ENCODE measurements at regions not wholly inside any gene's neighbourhood (a gene's known extent, or its start where the extent isn't known, plus 50 kb on each side); places are given as distances from the start of the nearest gene placed in this dataset.

GRCh38 chr12:84641940-84642545 is 270.6 kb downstream of the SLC6A15 start:
- no peak for DNase-seq
- intact Hi-C loops (cut with DNase I) = no loop called here
- 41% methylated on average over 2 of the region's 2 CpGs for WGBS, 2 donors
- Histone ChIP-seq H3K27me3 (no peaks in the 10 kb centered on the region), H3K27ac (no peak overlapping the region), H3K36me3 (replicated peaks in 1 of 2; ENCODE audit: insufficient read depth in 1 of 2, low read depth in 2 of 2) (no peaks in the 10 kb centered on the region), H3K9me3 (no peaks in the 10 kb centered on the region), H3K4me1 (no peaks in the 10 kb centered on the region), H3K4me3 (no peak overlapping the region)
- no peak for ATAC-seq
- TF ChIP-seq POLR2A (IDR thresholded peaks at IDR 0.05) (no peak), CTCF (IDR thresholded peaks at IDR 0.05) (no peak)

- H3K9me3 ChIP-seq = no peaks in the 10 kb centered on the region
- ATAC-seq (no peak), DNase-seq (no peak)
- intact Hi-C loops (cut with DNase I) = no loop called here
- no peak for TF ChIP-seq POLR2A (IDR thresholded peaks at IDR 0.05)
- 50 to 64% methylated on average over 2 of the region's 2 CpGs for WGBS, 2 donors
- H3K36me3 ChIP-seq (replicated peaks in 1 of 2; ENCODE audit: insufficient read depth in 1 of 2, low read depth in 2 of 2) = no peaks in the 10 kb centered on the region
- H3K27me3 ChIP-seq = no peaks in the 10 kb centered on the region
- no peak overlapping the region for H3K27ac ChIP-seq
- no peak overlapping the region for H3K4me3 ChIP-seq
- no peaks in the 10 kb centered on the region for H3K4me1 ChIP-seq
These were observed 273.7 kb downstream of the SLC6A15 start for GRCh38 chr12:84638811-84639368.

- intact Hi-C loops (cut with DNase I) = no loop called here
- no peak overlapping the region for H3K4me3 ChIP-seq
- no peak for TF ChIP-seq POLR2A (IDR thresholded peaks at IDR 0.05)
- TF ChIP-seq CTCF (IDR thresholded peaks at IDR 0.05) = no peak
These were observed 274.7 kb downstream of the SLC6A15 start for GRCh38 chr12:84637926-84638325.

GRCh38 chr12:84636801-84637290 is 275.8 kb downstream of the SLC6A15 start:
- no peak overlapping the region for H3K27ac ChIP-seq
- H3K36me3 ChIP-seq (replicated peaks in 1 of 2; ENCODE audit: insufficient read depth in 1 of 2, low read depth in 2 of 2) = no peaks in the 10 kb centered on the region
- H3K27me3 ChIP-seq = no peaks in the 10 kb centered on the region
- DNase-seq (no peak), ATAC-seq (no peak)
- no peak for TF ChIP-seq POLR2A (IDR thresholded peaks at IDR 0.05)
- no peak for TF ChIP-seq CTCF (IDR thresholded peaks at IDR 0.05)
- H3K9me3 ChIP-seq = no peaks in the 10 kb centered on the region
- no peaks in the 10 kb centered on the region for H3K4me1 ChIP-seq
- intact Hi-C loops (cut with DNase I) = no loop called here
- H3K4me3 ChIP-seq = no peak overlapping the region

More at GRCh38 chr12:84637926-84638325, 274.7 kb downstream of the SLC6A15 start:
- Histone ChIP-seq H3K27me3 (no peaks in the 10 kb centered on the region), H3K27ac (no peak overlapping the region), H3K36me3 (replicated peaks in 1 of 2; ENCODE audit: insufficient read depth in 1 of 2, low read depth in 2 of 2) (no peaks in the 10 kb centered on the region), H3K9me3 (no peaks in the 10 kb centered on the region), H3K4me1 (no peaks in the 10 kb centered on the region)
- DNase-seq (no peak), ATAC-seq (no peak)

- 74 to 76% methylated on average over 4 of the region's 4 CpGs for WGBS, 2 donors
- no peak for TF ChIP-seq POLR2A (IDR thresholded peaks at IDR 0.05)
- no peak for TF ChIP-seq CTCF (IDR thresholded peaks at IDR 0.05)
- no peak overlapping the region for H3K4me3 ChIP-seq
- H3K36me3 ChIP-seq (replicated peaks in 1 of 2; ENCODE audit: insufficient read depth in 1 of 2, low read depth in 2 of 2) = no peaks in the 10 kb centered on the region
- no peaks in the 10 kb centered on the region for H3K9me3 ChIP-seq
- intact Hi-C loops (cut with DNase I) = no loop called here
- DNase-seq (no peak), ATAC-seq (no peak)
- no peak overlapping the region for H3K27ac ChIP-seq
- H3K27me3 ChIP-seq = no peaks in the 10 kb centered on the region
- no peaks in the 10 kb centered on the region for H3K4me1 ChIP-seq
These were observed 278.1 kb downstream of the SLC6A15 start for GRCh38 chr12:84634526-84634925.
